SKM-1 treated with dmso at 0.1 percent for 144 hours (cell line): ENCODE measurements at regions not wholly inside any gene's neighbourhood (a gene's known extent, or its start where the extent isn't known, plus 50 kb on each side); places are given as distances from the start of the nearest gene placed in this dataset.

ENCODE experiments used
- DNase-seq: peaks from one replicate; lab custom pipeline; 2025; ENCODE audit not compliant: unreplicated experiment; lab: John Stamatoyannopoulos, UW

GRCh38 chr7:85464042-85464651, 277.3 kb upstream of the SEMA3D start:
- DNase-seq, result no peak

GRCh38 chr7:85462671-85463070, 275.8 kb upstream of the SEMA3D start:
- no peak for DNase-seq

DNA sequence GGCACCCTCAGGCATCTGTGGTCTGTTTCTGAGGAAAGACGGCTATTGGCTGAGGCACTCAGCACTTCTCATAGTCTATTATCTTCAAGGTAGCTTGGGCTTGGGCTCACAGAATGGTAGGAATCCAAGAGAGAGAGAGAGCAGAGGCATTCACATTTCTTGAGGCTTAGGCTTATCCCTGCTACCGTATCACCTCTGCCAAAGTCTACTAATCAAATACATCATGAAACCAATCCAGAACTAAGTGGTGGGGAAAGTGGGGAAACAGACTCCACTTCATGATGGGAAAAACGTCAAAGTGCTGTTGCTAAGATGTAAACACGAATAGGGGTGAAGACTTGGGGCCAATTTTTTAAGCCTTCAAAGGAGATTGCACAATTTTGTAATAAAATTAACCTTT, 271.1 kb upstream of the SEMA3D start:
- DNase-seq, result no peak

DNA sequence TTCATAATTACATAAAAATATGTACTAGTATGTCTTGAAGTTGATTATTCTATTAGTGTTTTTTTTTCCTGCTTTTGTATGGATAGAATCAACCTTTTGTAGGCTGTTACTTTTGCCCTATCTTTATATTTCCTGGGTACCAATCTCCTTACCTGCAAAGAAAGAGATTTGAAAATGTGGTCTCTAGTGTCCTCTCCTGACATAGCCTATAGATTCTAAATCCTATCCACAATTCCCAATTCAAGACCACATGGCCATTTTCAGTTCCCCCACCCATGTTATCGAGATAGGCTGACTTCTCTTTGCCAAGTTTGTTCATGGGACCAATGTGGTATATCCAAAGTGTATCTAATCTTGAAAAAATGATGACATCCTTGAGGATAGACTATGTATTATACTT, 269.4 kb upstream of the SEMA3D start:
- no peak for DNase-seq

DNA sequence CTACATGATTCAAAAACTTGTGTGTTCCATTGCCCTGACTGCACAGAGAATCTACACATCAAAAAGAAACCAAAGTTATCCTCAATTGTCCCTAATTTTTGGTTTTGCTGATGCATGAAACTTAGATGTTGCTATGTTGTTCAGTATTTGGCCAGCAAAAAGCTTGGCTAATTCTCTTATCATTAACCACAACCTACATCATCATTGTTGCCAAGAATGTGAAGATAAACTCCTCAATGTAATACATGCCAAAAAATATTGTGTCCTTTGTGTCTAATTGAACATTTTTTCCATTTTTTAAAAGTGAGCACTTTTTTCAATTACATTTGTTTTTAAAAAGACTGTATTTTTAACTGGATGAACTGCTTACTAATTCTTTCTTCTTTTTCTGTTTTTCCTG, 268.0 kb upstream of the SEMA3D start:
- no peak for DNase-seq

GRCh38 chr7:85452674-85453073, 265.8 kb upstream of the SEMA3D start:
- DNase-seq, result no peak

DNA sequence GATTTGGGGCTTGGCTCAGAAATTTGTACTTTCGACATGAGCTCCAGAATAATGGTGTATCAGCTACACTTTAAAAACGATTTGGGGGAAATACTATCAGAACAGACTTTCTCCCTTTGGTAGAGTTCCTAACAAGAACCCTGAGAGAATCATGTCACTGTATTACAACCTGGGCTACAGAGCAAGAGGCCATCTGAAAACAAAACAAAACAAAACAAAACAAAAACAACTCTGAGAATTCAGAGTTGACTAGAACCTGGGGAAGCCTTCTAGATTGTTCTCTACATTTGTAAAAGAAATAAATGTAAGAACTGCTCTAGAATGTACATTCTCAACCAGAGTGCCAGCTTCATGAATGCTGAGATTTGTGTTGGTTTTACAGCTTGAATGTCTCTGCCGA, 262.6 kb upstream of the SEMA3D start:
- no peak for DNase-seq

DNA sequence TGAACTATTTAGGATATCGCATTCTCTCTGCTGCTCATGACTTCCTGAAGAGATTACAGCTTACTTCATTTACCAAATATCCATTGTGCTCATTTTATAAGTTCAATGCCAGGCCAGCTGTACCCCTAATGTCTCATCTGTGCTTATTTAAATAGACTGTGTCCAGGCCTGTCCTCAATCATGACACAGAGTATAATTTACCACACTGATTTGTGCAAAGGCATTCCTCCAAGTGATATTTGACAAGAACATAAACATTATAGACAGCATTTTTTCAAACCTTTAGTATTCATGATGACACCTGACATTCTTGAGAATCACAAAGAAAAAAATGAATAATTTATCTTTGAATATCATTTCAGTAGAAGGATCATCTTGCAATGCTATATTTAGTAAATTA, 260.1 kb upstream of the SEMA3D start:
- DNase-seq, result no peak

- no peak for DNase-seq
Observed at GRCh38 chr7:85426487-85426960, 239.7 kb upstream of the SEMA3D start.

GRCh38 chr7:85424298-85424697, 237.4 kb upstream of the SEMA3D start:
- no peak for DNase-seq

DNA sequence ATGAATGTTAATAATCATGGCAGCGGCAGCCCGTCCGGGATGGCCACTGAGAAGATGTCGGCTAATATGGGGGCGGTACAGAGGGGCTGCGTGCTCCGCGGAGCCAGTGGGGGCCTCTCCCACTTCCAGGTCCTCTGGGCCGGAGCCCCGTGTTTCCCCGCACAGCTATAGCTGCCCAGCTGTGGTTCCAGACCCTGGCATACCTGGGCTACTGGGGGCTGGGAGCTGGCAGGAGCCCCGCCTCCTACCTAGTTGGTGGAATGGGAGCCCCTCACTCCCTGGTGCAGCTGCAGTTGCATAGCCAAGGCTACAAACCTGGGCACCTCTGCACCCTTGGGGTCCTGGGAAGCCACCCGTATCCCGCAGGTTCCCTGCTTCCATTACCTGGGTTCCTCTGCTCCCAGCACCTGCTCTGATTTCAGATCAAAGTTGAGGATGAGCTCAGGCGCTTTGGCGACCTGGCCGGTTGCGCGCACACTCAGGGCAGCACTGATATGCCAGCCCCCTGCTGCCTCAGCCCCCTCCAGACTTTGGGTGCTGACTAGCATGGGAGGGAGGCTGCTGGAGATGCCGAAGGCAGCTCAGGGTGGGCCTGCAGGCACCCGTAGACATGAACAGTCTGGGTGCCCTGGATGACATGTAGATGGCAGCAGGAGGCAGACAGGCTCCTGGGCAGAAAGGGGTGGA, 236.5 kb upstream of the SEMA3D start:
- no peak for DNase-seq

DNA sequence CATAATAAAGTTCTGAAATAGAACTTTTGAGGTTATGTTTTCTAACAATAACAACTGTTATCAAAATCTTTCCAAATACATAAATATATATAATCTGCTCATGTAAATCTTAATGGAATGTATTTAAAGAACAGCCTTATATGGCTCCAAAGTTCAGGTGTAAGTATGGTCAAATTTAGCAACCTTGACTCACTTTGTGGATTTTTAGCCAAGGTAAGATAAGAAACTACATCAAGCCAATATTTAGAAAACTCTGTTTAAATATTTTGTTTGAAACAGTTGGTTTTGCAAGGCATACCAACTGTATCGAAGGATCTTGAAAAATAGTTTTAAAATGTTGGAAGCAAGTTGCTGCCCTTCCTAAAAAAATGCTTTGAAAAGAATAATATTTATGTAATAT, 228.9 kb upstream of the SEMA3D start:
- no peak for DNase-seq

- DNase-seq, result no peak
Observed at GRCh38 chr7:85413718-85414117, 226.9 kb upstream of the SEMA3D start.

DNA sequence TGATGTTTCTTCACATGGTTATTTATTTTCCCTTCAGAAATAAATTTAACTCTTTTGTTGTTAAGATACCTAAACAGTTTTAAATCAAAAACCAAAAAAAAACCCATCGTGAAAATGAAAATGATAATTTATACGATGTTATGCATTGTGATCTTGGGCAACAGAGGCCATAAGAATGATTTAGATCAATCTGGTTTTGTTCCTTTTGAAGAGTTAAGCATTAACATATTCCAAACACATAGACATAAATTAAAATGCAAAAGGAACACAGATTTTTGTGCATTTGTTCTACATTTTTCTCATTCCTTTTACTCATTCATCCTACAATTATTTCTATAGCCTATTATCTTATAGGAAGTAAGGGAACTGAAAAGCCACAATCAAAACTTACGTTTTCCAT, 226.1 kb upstream of the SEMA3D start:
- DNase-seq, result no peak

DNA sequence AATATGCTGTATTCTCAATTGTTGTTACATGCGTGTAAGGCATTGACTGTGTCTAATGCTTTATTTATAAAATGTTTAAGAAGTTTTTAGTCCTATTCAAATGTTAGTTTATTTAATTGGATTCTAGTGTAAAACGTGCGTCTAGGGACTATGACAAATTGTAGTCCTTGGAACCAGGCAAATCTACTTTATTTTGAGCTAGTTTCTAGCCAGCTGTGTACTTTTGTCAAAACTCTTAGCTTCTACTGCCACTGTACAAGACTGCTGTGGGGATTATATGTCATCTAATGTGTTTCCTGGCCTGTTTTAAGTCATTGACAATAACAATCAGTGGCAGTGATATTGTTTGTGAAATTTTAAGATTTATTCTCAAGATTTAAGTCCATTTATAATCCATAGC, 220.5 kb upstream of the SEMA3D start:
- no peak for DNase-seq

GRCh38 chr7:85405016-85405902, 218.4 kb upstream of the SEMA3D start:
- DNase-seq, result no peak

DNA sequence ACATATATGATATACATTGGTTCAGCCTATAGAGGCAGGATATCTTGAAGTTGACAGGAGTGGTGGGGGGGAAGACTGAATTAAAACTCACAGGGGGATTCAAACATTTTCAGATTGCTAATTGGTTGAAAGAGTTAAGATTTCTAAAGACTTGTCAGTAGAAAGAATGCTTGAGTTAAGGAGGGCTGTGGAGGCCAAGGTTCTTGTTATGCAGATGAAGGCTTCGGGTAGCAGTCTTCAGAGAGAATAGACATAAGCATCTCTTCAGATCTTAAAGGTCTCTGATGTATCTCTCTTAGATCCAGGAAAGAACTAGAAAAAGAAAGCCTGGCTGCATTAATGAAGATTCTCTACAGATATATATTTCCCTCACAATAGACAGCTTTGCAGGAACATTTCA, 209.8 kb upstream of the SEMA3D start:
- no peak for DNase-seq

DNA sequence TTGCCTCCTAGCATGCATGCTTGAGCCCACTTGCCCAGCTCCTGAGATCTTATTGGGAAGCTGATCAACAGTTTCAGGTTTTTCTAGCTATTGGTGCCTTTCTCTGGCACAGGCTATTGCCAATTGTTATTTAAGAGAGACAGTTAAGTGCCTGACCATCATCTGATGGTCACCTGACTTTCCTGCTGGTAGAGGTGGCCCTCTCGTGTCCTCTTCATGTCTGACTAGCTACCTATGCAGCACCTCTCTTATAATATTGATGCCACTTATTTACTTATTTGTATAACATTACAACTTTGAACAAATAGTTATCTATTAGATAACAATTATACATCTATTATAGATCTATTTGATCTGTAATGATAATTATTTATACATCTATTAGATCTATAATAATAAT, 205.9 kb upstream of the SEMA3D start:
- DNase-seq, result no peak

- no peak for DNase-seq
Observed at GRCh38 chr7:85392326-85392725, 205.5 kb upstream of the SEMA3D start.

DNA sequence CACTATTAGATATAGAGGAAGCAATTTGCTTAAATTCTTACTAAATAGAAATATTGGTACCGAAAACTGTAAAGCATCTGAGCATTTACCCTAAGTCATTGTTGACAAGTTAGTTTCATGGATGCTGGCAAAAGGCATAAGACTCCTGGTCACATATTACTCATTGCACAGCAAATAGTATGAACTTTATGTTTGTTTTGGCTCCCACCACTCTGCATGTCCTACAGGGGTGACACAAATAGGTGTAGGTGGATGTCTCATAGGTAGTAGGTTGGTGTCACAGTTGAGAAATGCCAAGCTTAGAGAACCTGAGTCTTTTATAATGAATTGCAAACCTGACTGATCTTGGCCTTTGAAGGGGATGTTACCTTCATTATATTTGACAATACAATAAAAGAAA, 199.6 kb upstream of the SEMA3D start:
- no peak for DNase-seq

GRCh38 chr7:85384392-85384791, 197.5 kb upstream of the SEMA3D start:
- DNase-seq, result no peak

- no peak for DNase-seq
Observed at GRCh38 chr7:85381212-85381611, 194.4 kb upstream of the SEMA3D start.
